DMS153 (cell line): ENCODE measurements at regions not wholly inside any gene's neighbourhood (a gene's known extent, or its start where the extent isn't known, plus 50 kb on each side); places are given as distances from the start of the nearest gene placed in this dataset.
A peak's percentile ranks its signal among the peaks of the same experiment; 100 is the strongest.
"Not testable (repeated sequence)": the region's sequence is repeated elsewhere in the genome, so short reads cannot be mapped to it uniquely, and the experiment has no call there.

Experiments used
- DNase-seq: peaks from one replicate; lab custom pipeline; 2025; lab: John Stamatoyannopoulos, UW

- no peak for DNase-seq
Observed at GRCh38 chr15:49706805-49707204, 86.0 kb downstream of the DTWD1 start.

GRCh38 chr15:49707598-49707997 is 86.8 kb downstream of the DTWD1 start:
- DNase-seq = no peak

- no peak for DNase-seq
Observed at GRCh38 chr15:49709646-49710214, 88.9 kb downstream of the DTWD1 start.

- no peak for DNase-seq
Observed at GRCh38 chr15:49712162-49712561, 91.3 kb downstream of the DTWD1 start.

GRCh38 chr15:49712846-49713450 is 92.1 kb downstream of the DTWD1 start:
- no peak for DNase-seq

- no peak for DNase-seq
Observed at GRCh38 chr15:49715211-49715610, 94.4 kb downstream of the DTWD1 start.

GRCh38 chr15:49715701-49716100 is 94.9 kb downstream of the DTWD1 start:
- no peak for DNase-seq

- no peak for DNase-seq
Observed at GRCh38 chr15:49718234-49718633, 97.4 kb downstream of the DTWD1 start.

- no peak for DNase-seq
Observed at GRCh38 chr15:49718846-49719245, 98.0 kb downstream of the DTWD1 start.

GRCh38 chr15:49720261-49720660 is 99.4 kb downstream of the DTWD1 start:
- no peak for DNase-seq

GRCh38 chr15:49721091-49721490 is 100.2 kb downstream of the DTWD1 start:
- no peak for DNase-seq

GRCh38 chr15:49721621-49722020 is 100.8 kb downstream of the DTWD1 start:
- no peak for DNase-seq

GRCh38 chr15:49723981-49724380 is 103.1 kb downstream of the DTWD1 start:
- no peak for DNase-seq

- no peak for DNase-seq
Observed at GRCh38 chr15:49731187-49732099, 110.6 kb downstream of the DTWD1 start.

GRCh38 chr15:49732109-49732508 is 111.3 kb downstream of the DTWD1 start:
- DNase-seq = not testable (repeated sequence)

- DNase-seq = not testable (repeated sequence)
Observed at GRCh38 chr15:49734089-49734488, 113.2 kb downstream of the DTWD1 start.

- DNase-seq = no peak
Observed at GRCh38 chr15:49734831-49735508, 114.1 kb downstream of the DTWD1 start.

GRCh38 chr15:49737127-49737526 is 116.3 kb downstream of the DTWD1 start:
- no peak for DNase-seq

- DNase-seq = peak; percentile 5
Observed at GRCh38 chr15:49741712-49742111, 120.9 kb downstream of the DTWD1 start.

- DNase-seq = no peak
Observed at GRCh38 chr15:49742381-49742780, 121.5 kb downstream of the DTWD1 start.

GRCh38 chr15:49747340-49747739 is 126.5 kb downstream of the DTWD1 start:
- DNase-seq = no peak

GRCh38 chr15:49748791-49749190 is 127.9 kb downstream of the DTWD1 start:
- no peak for DNase-seq

- no peak for DNase-seq
Observed at GRCh38 chr15:49750553-49750952, 129.7 kb downstream of the DTWD1 start.
